SH-SY5Y (cell line): ENCODE measurements at regions not wholly inside any gene's neighbourhood (a gene's known extent, or its start where the extent isn't known, plus 50 kb on each side); places are given as distances from the start of the nearest gene placed in this dataset.

Source experiments
- GATA2 ChIP-seq: IDR thresholded peaks from 2 replicates; pipeline ENCODE4 v1.6.1; 2011; ENCODE audit warnings: mild to moderate bottlenecking, low read depth, low read length
- GATA3 ChIP-seq: IDR thresholded peaks from 2 replicates; pipeline ENCODE4 v1.6.1; 2011; ENCODE audit warnings: low read depth, mild to moderate bottlenecking, low read length, moderate library complexity

DNA sequence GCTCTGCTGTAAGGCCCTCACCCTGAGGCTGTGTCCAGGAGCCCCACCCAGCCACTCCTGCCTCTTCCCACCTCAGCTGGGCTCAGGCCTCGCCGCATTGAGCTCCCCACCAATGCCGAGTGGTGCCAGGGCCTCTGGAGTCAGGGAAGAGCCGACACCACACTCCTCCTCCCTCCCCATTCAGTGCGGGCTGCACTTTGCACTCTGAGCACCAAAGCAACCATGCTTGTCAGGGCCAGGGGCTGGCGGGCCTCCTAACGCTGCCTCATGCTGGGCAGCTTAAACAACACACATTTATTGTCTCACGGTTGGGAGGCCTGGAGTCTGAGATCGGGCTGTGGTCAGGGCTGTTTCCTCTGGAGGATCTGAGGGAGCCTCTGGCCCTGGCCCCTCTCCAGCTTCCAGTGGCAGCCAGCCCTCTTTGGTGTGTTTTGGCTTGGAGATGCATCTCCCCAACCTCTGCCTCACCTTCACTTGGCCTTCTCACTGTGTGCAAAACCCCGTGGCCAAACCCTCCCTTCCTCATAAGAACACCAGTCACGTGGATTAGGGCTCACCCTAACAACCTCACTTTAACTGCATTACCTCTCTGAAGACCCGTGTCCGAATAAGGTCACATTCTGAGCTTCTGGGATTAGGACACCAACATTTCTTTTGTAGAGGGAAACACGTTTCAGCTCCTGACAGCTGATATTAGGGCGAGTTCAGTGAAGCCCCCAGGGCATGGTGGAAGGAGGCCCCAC is 157.8 kb downstream of the MED10 start:
- no peak for TF ChIP-seq GATA2
- TF ChIP-seq GATA3: no peak
